Activated T-cell treated with anti-CD3 and anti-CD28 coated beads for 4 hours (primary cell): ENCODE measurements at regions not wholly inside any gene's neighbourhood (a gene's known extent, or its start where the extent isn't known, plus 50 kb on each side); places are given as distances from the start of the nearest gene placed in this dataset.

ENCODE experiments used
- DNase-seq: peaks from one replicate; pipeline ENCODE4 v3.0.0-alpha.2; 2020

GRCh38 chr3:30504939-30505338 is 101.5 kb upstream of the TGFBR2 start:
- no peak for DNase-seq

- DNase-seq = no peak
These were observed 100.4 kb upstream of the TGFBR2 start for GRCh38 chr3:30505866-30506520.

GRCh38 chr3:30508339-30508738 is 98.1 kb upstream of the TGFBR2 start:
- no peak for DNase-seq

- no peak for DNase-seq
These were observed 95.8 kb upstream of the TGFBR2 start for GRCh38 chr3:30510596-30510995.

GRCh38 chr3:30511524-30512251 is 94.7 kb upstream of the TGFBR2 start:
- DNase-seq = no peak

GRCh38 chr3:30512576-30512975 is 93.8 kb upstream of the TGFBR2 start:
- no peak for DNase-seq

- DNase-seq = no peak
These were observed 92.8 kb upstream of the TGFBR2 start for GRCh38 chr3:30513374-30514152.

- DNase-seq = no peak
These were observed 90.2 kb upstream of the TGFBR2 start for GRCh38 chr3:30516238-30516637.

GRCh38 chr3:30518181-30518864 is 88.1 kb upstream of the TGFBR2 start:
- no peak for DNase-seq

GRCh38 chr3:30518872-30519271 is 87.5 kb upstream of the TGFBR2 start:
- no peak for DNase-seq

- DNase-seq = no peak
These were observed 85.7 kb upstream of the TGFBR2 start for GRCh38 chr3:30520699-30521098.

- no peak for DNase-seq
These were observed 85.2 kb upstream of the TGFBR2 start for GRCh38 chr3:30521156-30521715.

- DNase-seq = no peak
These were observed 83.9 kb upstream of the TGFBR2 start for GRCh38 chr3:30522476-30522875.

- DNase-seq = no peak
These were observed 83.0 kb upstream of the TGFBR2 start for GRCh38 chr3:30523366-30523765.

GRCh38 chr3:30524357-30525040 is 81.9 kb upstream of the TGFBR2 start:
- DNase-seq = no peak

GRCh38 chr3:30526031-30526430 is 80.4 kb upstream of the TGFBR2 start:
- no peak for DNase-seq

GRCh38 chr3:30527186-30527585 is 79.2 kb upstream of the TGFBR2 start:
- no peak for DNase-seq

GRCh38 chr3:30527720-30528119 is 78.7 kb upstream of the TGFBR2 start:
- no peak for DNase-seq

GRCh38 chr3:30530084-30530483 is 76.3 kb upstream of the TGFBR2 start:
- DNase-seq = no peak

- DNase-seq = no peak
These were observed 75.3 kb upstream of the TGFBR2 start for GRCh38 chr3:30531017-30531570.

- DNase-seq = no peak
These were observed 70.9 kb upstream of the TGFBR2 start for GRCh38 chr3:30535525-30535924.

GRCh38 chr3:30538791-30539190 is 67.6 kb upstream of the TGFBR2 start:
- DNase-seq = no peak
